GM12891 (cell line): ENCODE measurements at regions not wholly inside any gene's neighbourhood (a gene's known extent, or its start where the extent isn't known, plus 50 kb on each side); places are given as distances from the start of the nearest gene placed in this dataset.

Experiments
- PAX5 ChIP-seq: IDR thresholded peaks from 2 replicates; pipeline ENCODE4 v1.6.1; 2011; ENCODE audit warnings: low read length, moderate library complexity, mild to moderate bottlenecking; ENCODE audit not compliant: insufficient read depth, severe bottlenecking
- POLR2A ChIP-seq: IDR thresholded peaks from 2 replicates; pipeline ENCODE4 v1.6.1; 2011; ENCODE audit warnings: low read depth, low read length, control low read depth
- POLR2AphosphoS5 ChIP-seq: IDR thresholded peaks from 2 replicates; pipeline ENCODE4 v1.6.1; 2011; ENCODE audit warnings: low read depth, low read length, control low read depth
- POU2F2 ChIP-seq: IDR thresholded peaks from 2 replicates; pipeline ENCODE4 v1.6.1; 2011; ENCODE audit warnings: low read depth, mild to moderate bottlenecking, control low read depth, low read length, moderate library complexity
- SPI1 ChIP-seq: IDR thresholded peaks from 2 replicates; pipeline ENCODE4 v1.6.1; 2011; ENCODE audit warnings: low read depth, low read length, control low read depth
- TAF1 ChIP-seq: IDR thresholded peaks from 2 replicates; pipeline ENCODE4 v1.6.1; 2011; ENCODE audit warnings: low read depth, low read length, control low read depth

GRCh38 chr2:147165697-147166382 is 679.0 kb upstream of the ACVR2A start:
- no peak for TF ChIP-seq POLR2A
- TF ChIP-seq TAF1 = no peak
- no peak for TF ChIP-seq POLR2AphosphoS5
- no peak for TF ChIP-seq PAX5
- TF ChIP-seq SPI1 = no peak
- TF ChIP-seq POU2F2 = no peak
